CD4-positive, alpha-beta T cell treated with Interleukin-1 beta for 1 hour (primary cell): ENCODE measurements at regions not wholly inside any gene's neighbourhood (a gene's known extent, or its start where the extent isn't known, plus 50 kb on each side); places are given as distances from the start of the nearest gene placed in this dataset.

Experiments
- DNase-seq, 2 donors: peaks; one replicate each; pipeline ENCODE4 v3.0.0-alpha.2; 2020 to 2022

DNA sequence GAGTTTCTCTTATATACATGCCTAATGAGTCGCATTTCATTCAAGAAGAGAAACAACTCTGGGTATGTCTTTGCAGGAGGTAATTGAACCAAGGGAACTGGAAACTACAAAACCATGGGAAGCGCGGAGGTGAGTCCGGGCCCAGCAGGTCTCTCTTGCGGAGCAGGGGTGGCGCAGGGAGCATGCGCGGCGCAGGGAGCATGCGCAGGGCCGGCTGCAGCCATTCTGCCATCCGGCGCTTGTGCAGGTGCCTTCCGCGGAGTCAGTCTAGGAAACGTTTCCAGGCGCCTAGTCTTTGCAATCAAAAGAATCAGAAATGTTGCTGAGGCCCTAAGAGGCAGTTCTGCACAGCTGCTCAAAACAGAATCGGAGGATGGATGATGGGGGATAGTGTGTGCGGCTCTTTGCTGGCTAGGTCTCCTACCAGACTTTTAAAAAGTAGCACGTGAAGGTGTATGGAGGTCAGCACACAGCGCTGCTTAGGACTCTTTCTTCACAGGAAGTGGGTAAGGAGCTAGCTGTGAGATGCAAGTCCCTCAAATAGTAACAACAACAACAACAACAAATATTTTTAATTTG, 433.8 kb upstream of the FAT1 start:
- no peak for DNase-seq

DNA sequence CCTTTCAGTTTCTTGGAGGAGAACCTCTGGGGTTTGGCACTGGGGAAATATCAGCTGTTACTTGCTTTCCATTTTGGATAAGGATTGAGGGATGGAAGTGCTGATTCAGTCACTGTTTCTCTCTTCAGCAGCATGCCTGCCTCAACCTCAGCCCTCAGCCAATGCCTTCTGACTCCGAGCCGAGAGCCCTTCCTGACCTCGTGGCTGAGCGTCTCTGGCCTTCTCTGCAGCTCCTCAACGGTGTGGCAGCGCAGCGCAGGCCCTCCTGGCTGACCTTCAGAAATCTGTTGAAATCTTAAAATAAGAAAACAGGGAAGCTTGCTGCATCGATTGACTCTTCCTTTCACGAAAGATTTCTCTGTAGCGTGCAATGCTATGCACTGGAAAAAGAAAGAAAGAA, 434.3 kb upstream of the FAT1 start:
- no peak for DNase-seq

DNA sequence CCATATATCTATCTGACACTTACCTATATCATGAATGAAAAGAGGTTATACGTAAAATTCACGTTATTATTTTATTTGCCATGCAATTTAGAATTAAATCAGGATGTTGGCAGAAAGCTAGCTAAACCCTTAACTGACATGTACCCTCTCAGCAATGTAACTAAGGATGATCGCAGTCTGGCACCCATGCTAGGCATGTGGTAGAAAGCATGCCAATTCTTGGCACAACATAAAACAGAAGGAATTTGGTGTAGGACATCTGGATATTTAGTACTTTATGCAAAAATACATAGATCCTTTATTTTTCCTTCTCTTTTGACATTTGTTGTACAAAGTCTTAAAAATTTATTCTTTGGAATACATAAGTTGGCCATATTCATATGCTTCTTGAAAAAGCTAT, 436.8 kb upstream of the FAT1 start:
- DNase-seq = no peak

DNA sequence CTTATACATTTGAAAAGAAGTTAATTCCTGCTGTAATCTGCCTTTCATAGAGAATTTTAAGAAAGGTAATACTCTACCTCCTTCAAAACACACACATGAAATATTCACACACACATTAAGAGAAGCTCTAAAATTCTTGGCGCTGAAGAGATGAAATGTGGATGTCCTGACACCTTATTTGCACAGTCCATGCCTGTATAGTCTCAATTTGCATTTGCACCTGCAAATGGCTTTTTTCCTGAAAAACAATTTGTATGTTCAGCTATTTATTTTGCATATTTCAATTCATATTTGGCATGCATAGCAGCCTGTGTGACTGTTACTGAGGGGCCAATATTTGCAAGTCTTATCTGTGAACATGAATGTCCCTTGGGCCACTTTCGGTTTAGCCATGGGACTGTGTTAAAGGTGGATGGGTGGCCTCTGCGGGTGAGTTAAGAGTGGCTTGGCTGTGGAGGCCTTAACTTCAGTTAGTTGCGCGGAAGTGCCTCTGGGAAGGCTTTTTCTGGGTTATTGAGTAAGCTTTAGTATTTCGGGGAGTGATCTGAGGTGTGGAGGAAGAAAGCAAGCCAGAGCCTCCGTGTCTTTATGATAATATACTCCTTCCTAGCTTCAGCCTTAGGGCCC, 443.3 kb upstream of the FAT1 start:
- no peak for DNase-seq

DNA sequence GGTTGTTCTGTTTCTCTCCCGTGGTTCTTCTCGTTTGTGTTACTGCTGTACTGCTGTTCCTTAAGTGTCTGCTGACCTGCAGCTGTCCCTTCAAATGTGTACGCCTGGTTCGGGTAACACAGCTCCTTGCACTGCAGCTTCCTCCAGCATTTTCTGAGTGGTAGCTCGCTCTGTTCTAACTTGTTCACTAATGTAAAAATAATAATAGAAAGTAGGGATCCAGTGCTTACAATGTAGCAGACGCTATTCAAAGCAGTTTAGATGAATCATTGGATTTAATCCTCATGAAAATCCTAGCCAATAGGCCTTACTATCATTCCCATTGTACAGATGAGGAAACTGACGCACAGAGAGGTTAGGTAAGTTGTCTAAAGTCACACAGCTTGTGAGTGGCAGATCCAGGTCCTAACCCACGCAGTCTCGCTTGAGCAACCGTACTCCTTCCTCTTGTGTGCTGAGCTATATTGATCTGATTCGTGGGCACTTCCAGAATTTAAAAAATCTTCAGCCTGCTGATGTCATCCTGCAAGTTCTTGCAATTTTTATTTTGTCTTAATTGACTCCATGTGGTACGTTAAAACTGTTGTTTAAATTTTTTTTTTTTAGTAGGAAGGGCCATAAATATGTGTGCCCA, 448.2 kb upstream of the FAT1 start:
- no peak for DNase-seq

DNA sequence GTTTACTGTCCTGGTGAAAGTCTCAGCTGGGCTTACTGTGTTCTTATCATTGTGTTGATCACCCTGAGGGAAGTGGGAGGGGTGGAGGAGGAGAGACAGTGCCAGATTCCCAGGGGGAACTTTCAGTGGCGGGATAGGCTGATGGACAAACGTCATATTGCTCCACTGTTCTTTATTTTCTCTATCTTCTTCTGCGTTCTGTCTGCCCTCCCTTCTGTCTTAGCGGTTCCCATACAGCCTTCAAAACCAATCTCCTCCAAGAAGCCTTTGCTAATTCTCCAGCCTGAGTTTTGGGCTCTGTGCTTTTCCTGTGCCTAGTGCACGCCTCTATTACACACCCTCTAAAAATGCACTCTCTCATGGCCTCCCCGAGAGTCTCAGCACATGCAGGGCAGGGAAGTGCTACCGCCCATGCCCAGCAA, 448.7 kb upstream of the FAT1 start:
- DNase-seq = no peak

DNA sequence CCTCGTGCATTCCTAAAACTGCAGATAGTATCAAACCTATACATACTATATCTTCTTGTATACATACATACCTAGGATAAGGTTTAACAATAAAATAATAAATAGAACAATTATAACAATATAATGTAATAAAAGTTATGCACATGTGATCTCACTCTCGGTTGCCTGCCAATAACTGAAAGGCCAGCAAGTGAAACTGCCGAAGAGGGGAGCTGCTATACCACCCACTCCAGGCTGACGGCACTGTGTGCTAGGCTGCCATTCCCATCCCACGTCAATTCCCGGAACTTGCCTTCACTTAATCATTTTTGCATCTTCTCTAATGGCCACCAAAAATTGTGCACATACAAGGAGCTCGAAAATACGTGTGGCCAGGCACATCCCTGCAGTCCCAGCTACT, 451.1 kb upstream of the FAT1 start:
- DNase-seq = no peak

DNA sequence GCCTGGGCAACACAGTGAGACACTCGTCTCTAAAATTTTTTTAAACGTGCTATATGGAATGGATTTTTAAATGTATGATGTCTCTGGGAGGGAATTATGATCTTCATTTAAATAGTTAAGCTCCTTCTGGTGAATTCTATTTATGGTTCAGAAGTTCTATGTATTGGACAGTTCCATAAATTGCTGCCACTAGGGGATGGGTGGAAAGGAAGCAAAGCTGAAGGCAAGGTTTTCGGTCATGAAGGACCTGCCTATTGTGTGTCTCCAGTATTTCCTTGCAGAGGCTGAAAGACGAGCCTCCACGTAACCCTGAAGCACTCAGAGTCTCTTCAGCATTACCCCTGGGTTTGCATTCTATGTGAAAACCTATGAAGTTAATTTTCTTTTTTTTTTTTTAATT, 451.5 kb upstream of the FAT1 start:
- DNase-seq = no peak

DNA sequence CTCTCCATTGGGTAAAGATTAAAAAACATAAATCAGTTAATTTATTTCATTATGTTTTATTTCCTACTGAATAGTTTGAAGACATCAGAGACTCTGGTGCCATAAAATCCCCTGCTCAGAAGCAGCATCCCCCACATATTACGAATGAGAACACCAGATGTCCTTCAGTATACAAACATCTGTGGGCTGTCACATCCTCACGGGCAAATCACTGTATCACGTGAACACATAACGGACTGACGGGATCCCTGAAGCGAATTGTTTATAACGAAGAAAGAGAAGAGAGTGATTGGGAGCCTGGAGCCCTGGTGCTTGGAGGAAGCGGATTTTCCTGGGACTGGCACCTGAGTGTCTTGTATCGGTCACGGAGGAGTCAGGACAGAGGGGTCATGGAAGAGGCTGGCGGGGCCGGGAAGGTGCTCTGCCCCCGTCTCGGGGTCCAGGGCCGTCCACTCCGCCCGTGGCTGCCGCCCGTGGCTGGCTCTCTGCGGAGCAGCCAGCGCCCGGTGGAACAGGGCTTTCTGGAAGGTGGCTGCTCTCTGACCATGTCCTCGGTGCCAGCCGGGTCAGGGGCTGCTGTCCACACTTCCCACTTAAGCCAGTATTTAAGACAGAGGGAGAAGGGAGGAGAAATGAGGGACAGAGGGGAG, 452.7 kb upstream of the FAT1 start:
- DNase-seq = no peak

DNA sequence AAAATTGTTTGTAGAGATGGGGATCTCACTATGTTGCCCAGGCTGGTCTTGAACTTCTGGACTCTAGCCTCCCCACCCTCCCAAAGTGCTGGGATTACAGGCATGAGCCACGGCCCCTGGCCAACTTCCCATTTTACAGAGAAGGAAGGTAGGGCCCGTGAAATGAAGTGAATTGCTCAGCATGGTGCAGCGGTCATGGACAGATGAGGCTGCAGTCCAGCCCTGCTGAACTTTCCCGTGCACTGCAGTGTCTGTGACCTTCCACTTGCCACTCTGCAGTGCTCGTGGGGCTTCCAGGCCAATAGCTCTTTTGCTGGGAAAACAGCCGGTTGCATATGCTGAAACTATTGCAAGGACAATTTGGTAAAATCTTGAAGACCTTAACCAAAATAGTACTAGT, 454.4 kb upstream of the FAT1 start:
- DNase-seq = no peak

DNA sequence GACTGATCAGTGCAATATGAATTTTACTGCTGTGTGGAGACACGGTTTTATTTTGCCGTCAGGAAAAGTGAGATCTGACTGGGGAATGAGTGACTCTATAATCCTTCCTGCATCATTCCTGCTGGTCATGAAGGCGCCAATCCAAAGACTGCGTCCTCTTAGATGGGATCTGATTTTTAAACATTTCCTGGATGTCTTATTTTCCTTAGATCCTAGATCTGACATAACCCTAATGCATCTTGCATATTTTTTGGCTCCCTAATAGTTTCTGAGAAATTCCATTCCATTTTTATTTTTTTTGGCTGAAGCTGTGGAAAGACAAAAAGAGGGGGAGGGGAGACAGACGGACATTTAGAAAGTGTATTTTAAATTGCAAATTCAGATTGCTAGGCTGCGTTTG, 454.9 kb upstream of the FAT1 start:
- no peak for DNase-seq

DNA sequence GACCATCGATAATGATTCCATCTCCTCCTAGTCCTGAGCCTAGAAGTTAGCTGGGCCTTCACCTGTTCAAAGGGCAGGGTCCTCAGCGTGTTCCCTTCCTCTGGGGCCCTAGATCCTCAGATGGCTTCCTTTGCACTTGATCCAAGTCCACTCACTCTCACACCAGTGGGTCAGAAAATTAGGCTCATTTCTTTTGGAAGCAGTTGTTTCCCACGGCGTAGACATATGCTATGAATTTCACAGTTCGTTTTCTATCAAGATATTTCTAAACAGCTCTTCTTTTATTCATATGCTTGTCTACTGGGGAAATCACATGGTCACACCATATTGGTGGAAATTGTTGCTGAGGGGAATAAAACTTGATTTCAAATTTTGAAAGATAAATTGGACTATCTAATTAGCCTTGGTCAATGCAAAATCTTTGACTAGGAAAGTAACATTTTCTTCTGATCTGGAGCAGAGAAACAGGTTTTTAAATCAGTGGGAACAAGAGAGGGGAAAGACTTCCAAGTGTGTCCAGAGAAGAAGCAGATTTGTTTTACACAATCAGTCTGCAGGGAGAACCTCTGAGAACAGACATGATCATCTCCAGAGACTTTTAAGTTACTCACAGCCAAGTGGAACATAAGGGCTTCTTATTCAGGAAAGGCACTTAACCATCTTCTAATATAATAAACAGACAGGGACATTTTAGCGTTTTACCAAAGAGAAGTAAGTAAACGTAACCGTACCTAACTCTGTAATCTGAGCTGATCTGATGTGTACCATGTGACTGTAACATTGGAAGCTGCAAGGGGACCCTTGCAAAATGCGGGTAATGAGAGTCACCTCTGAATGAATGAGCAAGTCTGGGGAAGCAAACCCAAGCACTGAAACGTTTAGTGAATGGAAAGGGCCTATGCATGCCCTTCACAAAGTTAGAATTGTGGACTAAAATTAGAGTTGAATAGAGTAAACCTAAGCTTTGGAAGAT, 455.7 kb upstream of the FAT1 start:
- DNase-seq = no peak

DNA sequence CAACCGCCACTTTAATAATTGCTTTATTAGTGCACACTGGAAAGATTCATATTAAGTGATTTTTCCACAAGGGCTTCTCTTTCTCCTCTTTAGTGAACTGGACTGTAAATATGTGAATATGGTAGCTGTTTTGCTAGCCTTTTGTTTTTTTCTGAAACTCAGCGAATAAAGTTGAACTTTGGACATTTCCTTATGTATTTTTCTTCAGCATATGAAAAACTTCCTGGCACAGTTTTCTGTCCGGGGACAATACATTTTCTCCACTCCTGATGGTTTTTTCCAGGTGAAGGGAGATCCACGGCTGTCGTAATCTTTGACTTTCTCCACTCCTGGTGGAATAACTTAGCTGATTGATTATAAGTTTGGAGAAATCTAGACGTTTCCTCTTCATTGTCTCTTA, 457.4 kb upstream of the FAT1 start:
- DNase-seq = no peak

DNA sequence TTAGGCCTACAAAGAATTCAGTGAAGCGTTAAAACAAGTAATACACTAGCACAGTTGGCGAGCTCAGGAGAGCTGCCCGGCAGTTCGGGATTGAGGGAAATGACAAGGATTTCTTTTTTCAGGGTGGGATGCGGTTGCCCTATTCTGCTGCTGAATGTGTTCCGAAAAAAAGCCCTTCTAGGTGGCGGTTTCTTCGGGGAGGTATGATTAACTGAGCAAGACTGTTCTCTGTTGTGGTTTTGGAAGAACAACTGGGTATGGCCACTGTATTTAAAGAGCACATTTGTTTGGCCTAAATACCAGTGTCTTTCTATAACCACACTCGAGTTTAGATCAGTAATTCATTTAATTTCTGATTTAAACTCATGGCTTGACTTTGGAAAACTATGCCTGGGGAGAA, 459.7 kb upstream of the FAT1 start:
- no peak for DNase-seq

DNA sequence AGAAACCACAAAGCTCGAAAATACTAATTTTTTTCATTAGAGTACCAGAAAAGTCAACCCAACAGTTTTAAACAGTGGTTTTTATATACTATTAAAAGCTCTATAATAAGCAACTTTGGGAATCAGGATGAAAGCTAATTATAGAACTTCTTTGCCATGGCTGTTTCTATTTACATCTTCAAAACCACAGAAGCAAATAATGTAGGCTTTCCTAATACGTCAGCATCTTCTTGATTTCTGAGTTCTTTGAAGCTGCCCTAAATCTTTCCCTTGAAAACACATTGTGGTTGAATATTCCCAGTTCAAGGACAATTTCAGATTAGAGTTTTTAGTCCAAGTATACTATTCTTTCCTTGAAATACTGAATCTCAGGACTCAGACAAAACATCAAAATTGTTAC, 460.2 kb upstream of the FAT1 start:
- DNase-seq = no peak

DNA sequence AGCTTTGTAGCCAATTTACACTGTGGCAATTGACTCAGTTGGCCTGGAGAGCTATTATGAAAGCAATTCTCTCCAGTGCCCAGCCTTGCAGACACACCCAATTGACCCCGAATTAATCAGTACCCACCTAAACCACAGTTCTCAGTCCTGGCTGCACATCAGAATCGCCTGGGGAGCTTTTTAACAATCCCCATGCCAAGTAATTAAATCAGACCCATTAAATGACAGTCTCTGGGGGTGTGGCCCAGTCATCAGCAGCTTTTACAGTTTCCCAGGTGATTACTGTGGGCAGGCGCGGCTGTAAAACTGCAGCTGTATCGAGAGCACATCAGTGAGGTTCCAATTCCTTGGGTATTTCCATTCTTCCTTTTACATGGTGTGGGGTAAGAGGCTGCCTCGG, 460.9 kb upstream of the FAT1 start:
- DNase-seq = no peak

DNA sequence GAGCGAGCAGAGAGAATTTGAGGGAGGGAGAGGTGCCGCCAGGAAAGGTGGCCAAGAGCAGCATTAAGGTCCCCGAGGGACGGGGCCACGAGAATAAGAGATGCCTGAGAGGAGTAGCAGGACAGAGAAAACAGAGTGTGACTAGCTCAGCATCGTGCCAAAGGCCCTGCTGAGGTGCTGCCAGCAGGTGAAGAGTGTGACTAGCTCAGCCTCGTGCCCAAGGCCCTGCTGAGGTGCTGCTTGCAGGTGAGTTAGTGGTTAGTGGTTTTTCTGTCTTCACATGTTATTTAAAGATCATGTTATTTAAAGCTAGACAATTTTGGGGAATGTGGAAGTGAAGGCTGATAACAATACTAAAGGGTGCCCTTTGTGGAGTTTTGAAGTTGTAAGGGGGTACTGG, 464.5 kb upstream of the FAT1 start:
- no peak for DNase-seq

DNA sequence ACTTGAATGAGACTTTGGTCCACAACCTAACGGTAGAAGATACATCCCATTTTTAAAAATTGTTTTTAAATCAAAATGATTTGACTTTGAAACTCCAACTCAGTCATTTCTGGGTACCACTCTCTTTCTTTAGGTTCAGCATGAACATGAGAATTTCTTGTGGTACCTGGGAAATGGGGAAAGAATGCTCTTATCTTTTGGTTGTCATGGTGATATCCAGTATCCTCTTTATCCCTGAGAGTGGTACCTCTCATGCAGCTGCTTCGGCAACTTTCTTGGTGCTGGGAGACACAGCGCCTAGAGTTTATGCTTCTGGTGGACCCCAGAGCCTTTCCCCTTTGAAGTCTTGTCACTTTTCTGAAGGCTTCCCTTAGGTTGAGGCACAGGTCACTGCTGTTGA, 465.1 kb upstream of the FAT1 start:
- DNase-seq = no peak

DNA sequence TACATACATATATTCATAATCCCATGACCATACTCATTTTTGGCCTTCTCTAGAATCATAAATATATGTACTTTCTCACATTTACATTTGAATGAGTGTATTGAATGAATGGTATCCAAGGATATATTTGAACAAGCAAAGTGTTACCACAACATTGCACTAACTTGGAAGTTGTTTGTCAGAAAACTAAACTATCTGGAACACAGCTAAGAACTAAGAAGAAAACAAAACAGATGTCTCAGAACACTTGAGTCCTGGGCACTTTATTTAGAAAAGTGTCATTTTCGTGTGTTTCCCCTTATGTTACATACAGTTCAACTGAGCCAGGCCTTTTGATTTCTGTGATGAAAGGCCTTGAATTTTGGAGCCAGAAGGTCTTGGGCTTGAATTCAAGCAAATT, 466.7 kb upstream of the FAT1 start:
- no peak for DNase-seq

DNA sequence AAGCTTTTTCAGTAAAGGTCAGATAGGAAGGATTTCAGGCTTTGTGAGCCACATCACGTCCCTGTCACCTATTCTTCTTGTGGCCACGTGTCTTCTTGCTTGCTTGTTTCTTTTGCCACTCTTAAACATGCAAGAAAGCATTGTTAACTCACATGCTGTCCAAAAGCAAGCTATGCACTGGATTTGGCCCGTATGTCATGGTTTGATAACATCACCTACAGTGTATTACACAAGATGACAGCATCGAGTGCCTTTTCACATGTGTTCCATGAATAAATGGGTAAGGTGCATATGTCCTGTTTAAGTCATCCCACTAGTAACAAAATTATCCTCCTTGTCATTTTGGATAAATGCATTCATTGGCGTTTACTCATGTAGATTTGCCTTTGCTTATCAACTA, 468.0 kb upstream of the FAT1 start:
- no peak for DNase-seq

DNA sequence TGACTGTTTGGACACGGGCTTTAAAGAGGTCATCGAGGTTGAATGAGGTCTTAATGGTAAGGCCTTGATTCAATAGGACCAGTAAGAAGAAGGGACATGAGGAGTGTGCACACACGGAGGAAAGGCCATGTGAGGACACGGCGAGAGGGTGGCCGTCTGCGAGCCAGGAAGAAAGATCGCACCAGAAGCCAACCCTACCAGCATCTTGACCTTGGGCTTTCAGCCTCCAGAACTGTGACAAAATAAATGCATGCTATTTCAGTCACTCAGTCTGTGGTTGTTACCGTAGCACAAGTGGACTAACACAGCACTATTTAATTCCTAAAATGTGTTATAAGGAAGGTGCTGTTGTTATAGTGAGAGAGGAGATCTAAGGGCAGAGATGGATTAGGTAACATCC, 468.6 kb upstream of the FAT1 start:
- DNase-seq = no peak

DNA sequence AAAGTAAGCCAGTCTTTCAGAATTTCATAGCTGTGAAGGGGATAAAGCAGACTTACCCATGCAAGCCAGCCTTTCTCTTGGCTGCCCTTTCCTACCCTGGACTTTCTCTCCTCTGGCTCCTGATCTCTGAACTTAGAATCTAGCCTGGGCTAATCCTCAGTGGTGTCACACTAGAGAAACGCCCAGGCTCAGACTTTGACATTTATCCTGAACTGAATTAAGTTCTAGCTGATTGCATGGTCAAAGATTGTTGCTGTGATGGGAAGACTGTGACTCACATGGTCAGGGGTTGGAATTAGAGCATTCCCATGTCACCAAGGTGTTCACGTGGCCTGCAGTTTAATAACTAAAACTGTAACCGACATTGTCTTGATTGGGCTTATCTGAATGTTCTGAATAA, 469.5 kb upstream of the FAT1 start:
- no peak for DNase-seq

DNA sequence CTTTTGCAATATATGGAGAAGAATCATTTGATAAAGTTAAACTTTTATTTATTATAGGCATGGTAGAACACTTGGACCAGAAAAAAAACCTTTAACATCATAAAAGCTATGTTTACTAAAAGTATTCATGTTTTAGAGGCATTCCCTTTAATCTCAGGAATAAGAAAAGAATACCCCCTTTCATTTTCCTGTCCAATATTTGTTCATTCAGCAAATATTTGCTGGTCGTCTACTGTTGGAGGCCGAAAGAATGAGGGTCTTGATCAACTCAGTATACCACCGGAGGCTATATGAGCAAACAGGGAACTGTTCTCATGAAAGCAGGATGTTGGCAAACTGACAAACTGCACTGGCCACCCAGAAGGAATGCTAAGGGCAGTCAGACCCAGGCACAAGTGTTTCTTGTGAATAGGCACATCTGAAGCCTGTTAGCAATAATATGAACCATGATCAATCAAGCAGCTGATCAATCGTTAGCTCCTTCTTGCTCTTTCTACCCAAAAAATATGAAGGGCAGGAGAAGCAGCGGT, 480.8 kb upstream of the FAT1 start:
- DNase-seq = no peak
